ENCODE measurements at regions not wholly inside any gene's neighbourhood (a gene's known extent, or its start where the extent isn't known, plus 50 kb on each side); places are given as distances from the start of the nearest gene placed in this dataset.
A peak's percentile ranks its signal among the peaks of the same experiment; 100 is the strongest.

- intact Hi-C loops (cut with DNase I): no loop called here
- H3K4me1 ChIP-seq: no peaks in the 10 kb centered on the region
- H3K9me3 ChIP-seq: no peaks in the 10 kb centered on the region
- H3K27ac ChIP-seq: no peak overlapping the region
- no peaks in the 10 kb centered on the region for H3K36me3 ChIP-seq
- H3K27me3 ChIP-seq: no peaks in the 10 kb centered on the region
- no peak for TF ChIP-seq CTCF (IDR thresholded peaks at IDR 0.05)
- peak; percentile 11 for DNase-seq
- no peak overlapping the region for H3K9ac ChIP-seq (ENCODE audit: low read depth in 2 of 2, low read length in 2 of 2)
- H3K4me3 ChIP-seq: no peak overlapping the region
These were observed 215.1 kb downstream of the ERMARD start for GRCh38 chr6:169966312-169967181.

- intact Hi-C loops (cut with DNase I): no loop called here
- H3K9me3 ChIP-seq: no peaks in the 10 kb centered on the region
- no peak for TF ChIP-seq CTCF (IDR thresholded peaks at IDR 0.05)
- DNase-seq: peak; percentile 9
- no peak overlapping the region for H3K9ac ChIP-seq (ENCODE audit: low read depth in 2 of 2, low read length in 2 of 2)
- H3K27ac ChIP-seq: no peak overlapping the region
- H3K36me3 ChIP-seq: no peaks in the 10 kb centered on the region
- H3K27me3 ChIP-seq: no peaks in the 10 kb centered on the region
- no peak overlapping the region for H3K4me3 ChIP-seq
- H3K4me1 ChIP-seq: no peaks in the 10 kb centered on the region
These were observed 214.4 kb downstream of the ERMARD start for GRCh38 chr6:169965657-169966311.

- H3K9ac ChIP-seq (ENCODE audit: low read depth in 2 of 2, low read length in 2 of 2): no peak overlapping the region
- intact Hi-C loops (cut with DNase I): no loop called here
- TF ChIP-seq CTCF (IDR thresholded peaks at IDR 0.05): no peak
These were observed 213.8 kb downstream of the ERMARD start for GRCh38 chr6:169965239-169965638.

GRCh38 chr6:169964486-169965180 is 213.2 kb downstream of the ERMARD start:
- H3K9ac ChIP-seq (ENCODE audit: low read depth in 2 of 2, low read length in 2 of 2): no peak overlapping the region
- no peaks in the 10 kb centered on the region for H3K36me3 ChIP-seq
- H3K4me3 ChIP-seq: no peak overlapping the region
- intact Hi-C loops (cut with DNase I): no loop called here
- no peaks in the 10 kb centered on the region for H3K27me3 ChIP-seq
- peak; percentile 9 for DNase-seq
- no peak for TF ChIP-seq CTCF (IDR thresholded peaks at IDR 0.05)
- H3K27ac ChIP-seq: no peak overlapping the region
- no peaks in the 10 kb centered on the region for H3K4me1 ChIP-seq
- H3K9me3 ChIP-seq: no peaks in the 10 kb centered on the region

More at GRCh38 chr6:169965239-169965638, 213.8 kb downstream of the ERMARD start:
- peak; percentile 9 for DNase-seq
- Histone ChIP-seq H3K4me1 (no peaks in the 10 kb centered on the region), H3K36me3 (no peaks in the 10 kb centered on the region), H3K4me3 (no peak overlapping the region), H3K27ac (no peak overlapping the region), H3K9me3 (no peaks in the 10 kb centered on the region), H3K27me3 (no peaks in the 10 kb centered on the region)

GRCh38 chr6:169963581-169964297 is 212.3 kb downstream of the ERMARD start:
- no peak for TF ChIP-seq CTCF (IDR thresholded peaks at IDR 0.05)
- Histone ChIP-seq H3K9me3 (no peaks in the 10 kb centered on the region), H3K36me3 (no peaks in the 10 kb centered on the region), H3K27ac (no peak overlapping the region), H3K4me3 (no peak overlapping the region), H3K4me1 (no peaks in the 10 kb centered on the region), H3K9ac (ENCODE audit: low read depth in 2 of 2, low read length in 2 of 2) (no peak overlapping the region), H3K27me3 (no peaks in the 10 kb centered on the region)
- peak; percentile 2 for DNase-seq
- intact Hi-C loops (cut with DNase I): no loop called here

Data from colonic mucosa (tissue), 4 donors.